Activated naive CD4-positive, alpha-beta T cell treated with anti-CD3 and anti-CD28 coated beads, Interleukin-2, amount 50 U/mL, for 72 hours (primary cell): ENCODE measurements at regions not wholly inside any gene's neighbourhood (a gene's known extent, or its start where the extent isn't known, plus 50 kb on each side); places are given as distances from the start of the nearest gene placed in this dataset.
"Not testable (repeated sequence)": the region's sequence is repeated elsewhere in the genome, so short reads cannot be mapped to it uniquely, and the experiment has no call there.

Experiments
- ATAC-seq, 2 donors: fragments of 150-1000 bp; cut with Tn5 transposase; 2 replicates each; pipeline ENCODE4 v1.10.0; 2021; ENCODE audit warnings: mild to moderate bottlenecking in 2 of 2, moderate library complexity in 2 of 2
- DNase-seq, 2 donors: peaks; one replicate each; pipeline ENCODE4 v3.0.0; 2021 to 2022; ENCODE audit warnings: low spot score in 2 of 2
- H3K27ac Mint-ChIP-seq, 2 donors: one replicate each; pipeline ENCODE4 v1.8.0; 2022; ENCODE audit warnings: mild to moderate bottlenecking in 2 of 2, mixed read lengths in 2 of 2
- H3K36me3 Mint-ChIP-seq, 2 donors: one replicate each; pipeline ENCODE4 v1.8.0; 2022; ENCODE audit warnings: mixed read lengths in 2 of 2
- H3K9me3 Mint-ChIP-seq, 2 donors: one replicate each; pipeline ENCODE4 v1.8.0; 2022; ENCODE audit warnings: mixed read lengths in 2 of 2

DNA sequence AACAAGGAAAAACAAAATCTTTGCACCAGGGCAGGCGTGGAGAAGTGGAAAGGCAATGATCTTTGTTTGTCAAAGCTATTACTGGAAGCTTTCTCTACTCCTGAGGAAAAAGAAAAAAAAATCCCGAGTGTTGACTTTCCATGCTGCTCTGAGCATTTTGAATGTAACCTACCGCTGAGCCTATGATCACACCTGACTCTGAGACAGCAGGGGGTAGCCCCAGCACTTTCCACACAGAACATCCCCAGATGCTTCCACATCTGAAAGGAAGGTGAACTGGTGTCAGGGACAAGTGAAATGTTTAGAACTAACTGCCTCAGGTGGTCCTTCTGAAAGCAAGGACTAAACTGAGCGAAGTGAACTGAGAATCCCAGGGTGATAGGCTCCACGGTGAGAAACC, 1315.1 kb upstream of the DDX18 start:
- H3K9me3 Mint-ChIP-seq, result peaks cover 0 to 9% of the 10 kb centered on the region in 2 donors

DNA sequence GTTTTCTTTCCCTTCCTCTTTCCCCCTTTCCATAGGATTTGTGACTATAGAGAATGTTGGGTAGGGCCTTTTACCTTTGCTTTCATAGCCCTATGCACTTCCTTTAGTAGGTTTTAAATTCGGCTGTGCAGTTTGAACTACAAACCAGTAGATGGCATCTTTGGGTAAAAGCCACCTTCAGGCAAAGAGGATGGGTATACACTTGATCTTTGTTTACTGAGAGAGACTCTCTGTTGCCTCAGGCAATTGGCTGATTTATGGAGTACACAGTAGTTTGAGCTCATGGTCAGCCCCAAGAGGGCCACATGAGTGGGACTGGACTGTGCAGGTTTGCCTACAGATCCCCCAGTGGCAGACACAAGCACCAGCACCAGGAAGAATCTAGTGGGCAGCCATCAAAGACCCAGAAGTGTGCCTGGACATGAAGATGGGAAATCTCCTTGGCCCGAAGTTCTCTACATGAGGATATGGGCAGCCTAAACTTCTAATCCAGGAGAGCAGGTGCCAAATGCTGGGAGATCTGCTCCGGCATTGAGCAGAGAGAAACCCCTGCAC, 1304.3 kb upstream of the DDX18 start:
- DNase-seq, result no peak
- H3K27ac Mint-ChIP-seq, result no peak overlapping the region
- peaks cover 15 to 18% of the 10 kb centered on the region in 2 donors for H3K9me3 Mint-ChIP-seq
- peaks cover 0 to 17% of the 10 kb centered on the region in 2 donors for H3K36me3 Mint-ChIP-seq
- ATAC-seq, result no peak

More for the DNA sequence above, 1315.1 kb upstream of the DDX18 start:
- no peak for DNase-seq
- no peak for ATAC-seq
- no peaks in the 10 kb centered on the region for H3K36me3 Mint-ChIP-seq
- no peak overlapping the region for H3K27ac Mint-ChIP-seq

- ATAC-seq (no peak), DNase-seq (no peak)
- no peak overlapping the region for H3K27ac Mint-ChIP-seq
- peaks cover 15 to 18% of the 10 kb centered on the region in 2 donors for H3K9me3 Mint-ChIP-seq
- H3K36me3 Mint-ChIP-seq, result peaks cover 0 to 17% of the 10 kb centered on the region in 2 donors
Observed at GRCh38 chr2:116511426-116511825, 1303.1 kb upstream of the DDX18 start.

DNA sequence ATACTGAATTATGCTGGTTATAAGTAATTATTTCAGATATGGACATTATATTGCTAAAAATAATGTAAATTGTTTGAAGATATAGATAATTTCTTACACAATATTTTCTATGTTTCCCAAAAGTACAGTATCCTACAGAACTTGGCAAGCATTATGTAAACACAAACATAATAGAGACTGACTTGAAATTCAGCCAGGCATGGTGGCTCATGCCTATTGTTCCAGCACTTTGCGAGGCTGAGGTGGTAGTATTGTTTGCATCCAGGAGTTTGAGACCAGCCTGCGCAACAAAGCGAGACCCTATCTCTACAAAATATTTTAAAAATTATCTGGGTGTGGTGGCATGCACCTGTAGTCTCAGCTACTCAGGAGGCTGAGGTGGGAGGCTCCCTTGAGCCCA, 1300.5 kb upstream of the DDX18 start:
- peaks cover 13 to 14% of the 10 kb centered on the region in 2 donors for H3K9me3 Mint-ChIP-seq
- DNase-seq (no peak), ATAC-seq (no peak)
- H3K27ac Mint-ChIP-seq, result no peak overlapping the region
- peaks cover 0 to 7% of the 10 kb centered on the region in 2 donors for H3K36me3 Mint-ChIP-seq

- no peaks in the 10 kb centered on the region for H3K36me3 Mint-ChIP-seq
- no peak for ATAC-seq
- peaks cover 15 to 18% of the 10 kb centered on the region in 2 donors for H3K9me3 Mint-ChIP-seq
Observed at GRCh38 chr2:116517936-116518335, 1296.6 kb upstream of the DDX18 start.

GRCh38 chr2:116537811-116538210, 1276.7 kb upstream of the DDX18 start:
- Mint-ChIP-seq H3K9me3 (peaks cover 15 to 20% of the 10 kb centered on the region in 2 donors), H3K36me3 (no peaks in the 10 kb centered on the region), H3K27ac (no peak overlapping the region)
- DNase-seq (no peak), ATAC-seq (no peak)

More at GRCh38 chr2:116517936-116518335, 1296.6 kb upstream of the DDX18 start:
- DNase-seq, result no peak
- H3K27ac Mint-ChIP-seq, result no peak overlapping the region

DNA sequence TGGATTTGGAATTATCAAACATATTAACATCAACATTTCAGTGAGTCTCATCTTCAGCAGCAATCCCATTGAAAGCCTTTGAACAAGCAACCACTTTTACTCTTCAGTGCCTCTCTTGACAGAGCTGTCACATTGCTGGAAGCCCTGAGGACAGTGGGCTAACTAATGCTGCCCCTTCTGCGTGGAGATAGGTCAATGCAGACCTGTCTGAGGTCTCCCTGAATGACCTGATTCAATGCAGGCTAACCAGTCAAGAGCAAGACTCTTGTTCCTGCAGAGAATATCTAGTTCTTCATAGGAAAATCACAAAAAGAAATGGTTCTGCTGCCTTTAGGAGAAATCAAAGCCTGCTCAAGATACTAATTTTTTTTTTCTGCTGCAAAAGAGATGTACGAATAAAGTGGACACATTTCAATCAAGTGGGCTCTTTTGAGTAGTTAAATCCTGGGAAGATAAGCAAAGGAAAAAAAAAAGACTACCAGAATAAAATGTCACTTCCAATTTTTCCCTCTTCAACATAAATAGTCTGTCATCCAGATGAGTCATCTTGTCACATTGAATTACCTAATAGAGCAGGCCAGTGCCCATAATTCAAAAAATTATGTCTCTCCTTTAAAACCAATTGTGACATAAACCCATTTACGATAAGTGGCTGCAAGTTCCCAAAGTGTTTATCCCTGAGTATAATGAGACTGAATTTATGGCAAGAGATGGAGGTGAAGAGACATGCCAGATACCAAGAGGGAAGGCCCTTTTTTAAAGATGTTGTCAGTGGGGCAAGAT, 1269.0 kb upstream of the DDX18 start:
- ATAC-seq, result no peak
- no peaks in the 10 kb centered on the region for H3K36me3 Mint-ChIP-seq
- DNase-seq, result no peak
- no peak overlapping the region for H3K27ac Mint-ChIP-seq
- peaks cover 12 to 15% of the 10 kb centered on the region in 2 donors for H3K9me3 Mint-ChIP-seq

DNA sequence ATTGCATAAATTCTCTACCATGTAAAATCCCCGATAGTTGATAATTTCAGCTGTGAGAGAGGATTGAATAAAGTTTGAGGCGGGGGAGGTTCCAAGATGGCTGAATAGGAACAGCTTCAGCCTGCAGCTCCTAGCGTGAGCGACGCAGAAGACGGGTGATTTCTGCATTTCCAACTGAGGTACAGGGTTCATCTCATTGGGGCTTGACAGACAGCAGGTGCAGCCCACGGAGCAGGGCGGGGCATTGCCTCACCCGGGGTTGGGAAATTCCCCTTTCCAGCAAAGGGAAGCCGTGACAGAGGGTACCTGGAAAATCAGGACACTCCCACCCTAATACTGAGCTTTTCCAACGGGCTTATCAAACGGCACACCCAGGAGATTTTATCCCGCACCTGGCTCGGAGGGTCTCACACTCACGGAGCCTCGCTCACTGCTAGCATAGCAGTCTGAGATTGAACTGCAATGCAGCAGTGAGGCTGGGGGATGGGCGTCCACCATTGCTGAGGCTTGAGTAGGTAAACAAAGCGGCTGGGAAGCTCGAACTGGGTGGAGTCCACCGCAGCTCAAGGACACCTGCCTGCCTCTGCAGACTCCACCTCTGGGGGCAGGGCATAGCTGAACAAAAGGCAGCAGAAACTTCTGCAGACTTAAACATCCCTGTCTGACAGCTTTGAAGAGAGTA, 1261.6 kb upstream of the DDX18 start:
- not testable (repeated sequence) for H3K27ac Mint-ChIP-seq, ATAC-seq, DNase-seq
- peaks cover 31 to 33% of the 10 kb centered on the region in 2 donors for H3K9me3 Mint-ChIP-seq
- peaks cover 6 to 15% of the 10 kb centered on the region in 2 donors for H3K36me3 Mint-ChIP-seq

- no peaks in the 10 kb centered on the region for H3K36me3 Mint-ChIP-seq
- peaks cover 18 to 28% of the 10 kb centered on the region in 2 donors for H3K9me3 Mint-ChIP-seq
- ATAC-seq (no peak), DNase-seq (no peak)
- no peak overlapping the region for H3K27ac Mint-ChIP-seq
Observed at GRCh38 chr2:116580209-116580608, 1234.3 kb upstream of the DDX18 start.

GRCh38 chr2:116582850-116583249, 1231.6 kb upstream of the DDX18 start:
- ATAC-seq (no peak), DNase-seq (no peak)
- no peaks in the 10 kb centered on the region for H3K36me3 Mint-ChIP-seq
- peaks cover 22 to 28% of the 10 kb centered on the region in 2 donors for H3K9me3 Mint-ChIP-seq
- H3K27ac Mint-ChIP-seq, result no peak overlapping the region

- DNase-seq (no peak), ATAC-seq (no peak)
- Mint-ChIP-seq H3K36me3 (peaks cover 0 to 8% of the 10 kb centered on the region in 2 donors), H3K27ac (no peak overlapping the region), H3K9me3 (peaks cover 31 to 34% of the 10 kb centered on the region in 2 donors)
Observed at GRCh38 chr2:116585669-116586327, 1228.7 kb upstream of the DDX18 start.

GRCh38 chr2:116586328-116586689, 1228.2 kb upstream of the DDX18 start:
- DNase-seq, result no peak
- Mint-ChIP-seq H3K36me3 (peaks cover 0 to 8% of the 10 kb centered on the region in 2 donors), H3K9me3 (peaks cover 31 to 34% of the 10 kb centered on the region in 2 donors), H3K27ac (no peak overlapping the region)
- ATAC-seq, result no peak
